Transverse colon (tissue), 3 donors: ENCODE measurements at regions not wholly inside any gene's neighbourhood (a gene's known extent, or its start where the extent isn't known, plus 50 kb on each side); places are given as distances from the start of the nearest gene placed in this dataset.

Experiments used
- POLR2A ChIP-seq: fragments of 450-650 bp; IDR thresholded peaks from one replicate; pipeline ENCODE4 v1.6.1; 2016; ENCODE audit warnings: antibody characterized with exemption, mild to moderate bottlenecking, moderate library complexity
- TF ChIP-seq, protein P1 (sequence below), 5 experiments: fragments of 200-600 bp in 3 of 5; fragments of 450-650 bp in 2 of 5; sonication (generic) in 3 of 5; IDR thresholded peaks; 1 replicate in 2 of 5; 2 replicates in 3 of 5; pipeline ENCODE4 v1.5.1; 2016 to 2017; ENCODE audit warnings: antibody characterized with exemption in 5 of 5, inconsistent platforms in 3 of 5, mild to moderate bottlenecking in 2 of 5, moderate library complexity in 1 of 5

DNA sequence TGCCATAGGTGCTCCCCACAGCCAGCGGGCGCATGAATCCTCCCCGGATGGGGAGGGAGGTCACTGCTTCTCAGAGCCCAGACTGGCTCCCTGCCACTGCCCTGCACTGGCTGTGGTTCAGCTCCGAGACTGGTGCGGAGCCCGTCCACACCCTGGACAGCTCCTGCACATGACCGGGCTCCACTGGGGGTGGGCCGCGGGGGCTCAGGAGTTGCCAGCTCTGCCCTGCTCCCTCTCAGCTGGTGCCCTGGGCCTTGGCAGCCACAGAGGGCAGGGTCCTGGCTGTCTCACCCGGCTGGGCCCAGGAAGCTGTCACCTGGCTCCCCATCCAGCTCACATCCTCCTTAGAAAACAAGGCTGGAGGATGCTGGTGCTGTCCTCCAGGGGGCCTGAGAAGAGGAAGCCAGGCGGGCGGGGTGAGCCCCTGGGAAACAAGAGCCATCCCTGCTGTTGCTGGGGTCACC lies 64.9 kb upstream of the ADRA2C start:
- TF ChIP-seq, protein P1, sequence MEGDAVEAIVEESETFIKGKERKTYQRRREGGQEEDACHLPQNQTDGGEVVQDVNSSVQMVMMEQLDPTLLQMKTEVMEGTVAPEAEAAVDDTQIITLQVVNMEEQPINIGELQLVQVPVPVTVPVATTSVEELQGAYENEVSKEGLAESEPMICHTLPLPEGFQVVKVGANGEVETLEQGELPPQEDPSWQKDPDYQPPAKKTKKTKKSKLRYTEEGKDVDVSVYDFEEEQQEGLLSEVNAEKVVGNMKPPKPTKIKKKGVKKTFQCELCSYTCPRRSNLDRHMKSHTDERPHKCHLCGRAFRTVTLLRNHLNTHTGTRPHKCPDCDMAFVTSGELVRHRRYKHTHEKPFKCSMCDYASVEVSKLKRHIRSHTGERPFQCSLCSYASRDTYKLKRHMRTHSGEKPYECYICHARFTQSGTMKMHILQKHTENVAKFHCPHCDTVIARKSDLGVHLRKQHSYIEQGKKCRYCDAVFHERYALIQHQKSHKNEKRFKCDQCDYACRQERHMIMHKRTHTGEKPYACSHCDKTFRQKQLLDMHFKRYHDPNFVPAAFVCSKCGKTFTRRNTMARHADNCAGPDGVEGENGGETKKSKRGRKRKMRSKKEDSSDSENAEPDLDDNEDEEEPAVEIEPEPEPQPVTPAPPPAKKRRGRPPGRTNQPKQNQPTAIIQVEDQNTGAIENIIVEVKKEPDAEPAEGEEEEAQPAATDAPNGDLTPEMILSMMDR (IDR thresholded peaks at IDR 0.05), result no peak
- TF ChIP-seq POLR2A, result no peak
